MM.1S (cell line): ENCODE measurements at regions not wholly inside any gene's neighbourhood (a gene's known extent, or its start where the extent isn't known, plus 50 kb on each side); places are given as distances from the start of the nearest gene placed in this dataset.

ENCODE experiments used
- CTCF ChIP-seq: fragments of 300-600 bp; sonication (generic); IDR thresholded peaks from 2 replicates; pipeline ENCODE4 v1.5.1; 2016; ENCODE audit warnings: antibody characterized with exemption, low read length, mixed read lengths
- EZH2phosphoT487 ChIP-seq: fragments of 300-600 bp; sonication (generic); IDR thresholded peaks from 2 replicates; pipeline ENCODE4 v1.6.1; 2018; ENCODE audit warnings: antibody characterized with exemption, low read length

GRCh38 chr5:160956051-160956450, 104.0 kb upstream of the ATP10B start:
- TF ChIP-seq CTCF: no peak
- no peak for TF ChIP-seq EZH2phosphoT487
